Natural killer cell (primary cell): ENCODE measurements at regions not wholly inside any gene's neighbourhood (a gene's known extent, or its start where the extent isn't known, plus 50 kb on each side); places are given as distances from the start of the nearest gene placed in this dataset.

ENCODE experiments used
- ATAC-seq, 3 donors: fragments of 150-1000 bp in 2 of 3; fragments of 200-7000 bp in 1 of 3; cut with Tn5 transposase; 1 replicate in 1 of 3; 2 replicates in 2 of 3; pipeline ENCODE4 v1.10.0; 2021; ENCODE audit warnings: mild to moderate bottlenecking in 2 of 3, moderate library complexity in 2 of 3
- DNase-seq, 2 donors: peaks; one replicate each; pipeline versions ENCODE4 v3.0.0 to v3.0.0-alpha.2; 2013 to 2021; ENCODE audit warnings: mixed read lengths in 1 of 2
- H3K27ac ChIP-seq: one replicate; pipeline ENCODE4 v1.5.1; 2013; ENCODE audit warnings: mild to moderate bottlenecking, low read length
- H3K27me3 ChIP-seq: one replicate; pipeline ENCODE4 v1.6.1; 2013; ENCODE audit warnings: low read length; ENCODE audit not compliant: control insufficient read depth, insufficient read depth
- H3K36me3 ChIP-seq: one replicate; pipeline ENCODE4 v1.6.1; 2013; ENCODE audit warnings: low read length; ENCODE audit not compliant: control insufficient read depth, insufficient read depth
- H3K4me1 ChIP-seq: one replicate; pipeline ENCODE4 v1.6.1; 2013; ENCODE audit warnings: low read length; ENCODE audit not compliant: control insufficient read depth, insufficient read depth
- H3K4me3 ChIP-seq: one replicate; pipeline ENCODE4 v1.5.1; 2013; ENCODE audit warnings: low read length
- H3K9me3 ChIP-seq: one replicate; pipeline ENCODE4 v1.6.1; 2013; ENCODE audit warnings: low read length; ENCODE audit not compliant: control insufficient read depth, insufficient read depth
- H3K27ac Mint-ChIP-seq, 2 donors: one replicate each; pipeline ENCODE4 v1.8.0; 2022; ENCODE audit warnings: mild to moderate bottlenecking in 2 of 2, mixed read lengths in 2 of 2, moderate library complexity in 1 of 2
- H3K27me3 Mint-ChIP-seq, 2 donors: one replicate each; pipeline ENCODE4 v1.8.0; 2022; ENCODE audit warnings: low read depth in 2 of 2, mixed read lengths in 2 of 2
- H3K36me3 Mint-ChIP-seq: one replicate; pipeline ENCODE4 v1.8.0; 2022; ENCODE audit warnings: mixed read lengths
- H3K4me1 Mint-ChIP-seq, 2 donors: one replicate each; pipeline ENCODE4 v1.8.0; 2022; ENCODE audit warnings: mixed read lengths in 2 of 2
- H3K4me3 Mint-ChIP-seq: one replicate; pipeline ENCODE4 v1.8.0; 2022; ENCODE audit warnings: mild to moderate bottlenecking, moderate library complexity, mixed read lengths
- H3K9me3 Mint-ChIP-seq, 2 donors: one replicate each; pipeline ENCODE4 v1.8.0; 2022; ENCODE audit warnings: mixed read lengths in 2 of 2
- WGBS: methylation state at CpG from one replicate; pipeline ENCODE4 v1.1.7; 2013; ENCODE audit warnings: missing lambda C conversion rate; ENCODE audit not compliant: insufficient coverage; 5-methylcytosine and 5-hydroxymethylcytosine counted together
- intact Hi-C: fragments of 100-400 bp; cut with micrococcal nuclease; formaldehyde crosslinking; loops from one replicate; pipeline ENCODE4 v1.14.2; 2022
- TF ChIP-seq, protein P1 (sequence below): fragments of 200-600 bp; IDR thresholded peaks from one replicate; pipeline ENCODE4 v1.8.0; 2022; ENCODE audit warnings: antibody characterized with exemption

DNA sequence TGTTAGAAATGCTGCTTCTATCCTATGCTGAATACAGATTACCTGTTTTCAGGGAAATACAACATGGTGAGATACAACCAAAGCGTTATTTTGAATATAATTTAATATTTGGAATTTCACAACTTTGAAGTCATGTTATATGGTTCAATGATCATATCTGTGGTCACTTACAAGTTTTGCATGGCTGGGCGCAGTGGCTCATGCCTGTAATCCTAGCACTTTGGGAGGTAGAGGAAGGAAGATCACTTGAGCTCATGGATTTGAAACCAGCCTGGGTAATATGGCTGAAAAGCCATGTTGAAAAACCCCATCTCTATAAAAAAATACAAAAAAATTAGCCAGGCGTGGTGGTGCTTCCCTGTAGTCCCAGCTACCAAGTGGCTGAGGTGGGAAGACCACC is 57.9 kb downstream of the DOP1B start:
- no peaks in the 10 kb centered on the region for H3K4me1 ChIP-seq
- Mint-ChIP-seq H3K36me3 (peaks cover 26% of the 10 kb centered on the region), H3K27me3 (no peaks in the 10 kb centered on the region), H3K4me3 (no peak overlapping the region), H3K9me3 (no peaks in the 10 kb centered on the region), H3K27ac (no peak overlapping the region), H3K4me1 (peaks cover 0 to 6% of the 10 kb centered on the region in 2 donors)
- ATAC-seq (no peak), DNase-seq (no peak)
- H3K4me3 ChIP-seq, result no peak overlapping the region
- no peaks in the 10 kb centered on the region for H3K9me3 ChIP-seq
- H3K36me3 ChIP-seq, result peaks cover 49% of the 10 kb centered on the region
- intact Hi-C loops, result no loop called here
- no peak overlapping the region for H3K27ac ChIP-seq
- no peaks in the 10 kb centered on the region for H3K27me3 ChIP-seq
- TF ChIP-seq, protein P1, sequence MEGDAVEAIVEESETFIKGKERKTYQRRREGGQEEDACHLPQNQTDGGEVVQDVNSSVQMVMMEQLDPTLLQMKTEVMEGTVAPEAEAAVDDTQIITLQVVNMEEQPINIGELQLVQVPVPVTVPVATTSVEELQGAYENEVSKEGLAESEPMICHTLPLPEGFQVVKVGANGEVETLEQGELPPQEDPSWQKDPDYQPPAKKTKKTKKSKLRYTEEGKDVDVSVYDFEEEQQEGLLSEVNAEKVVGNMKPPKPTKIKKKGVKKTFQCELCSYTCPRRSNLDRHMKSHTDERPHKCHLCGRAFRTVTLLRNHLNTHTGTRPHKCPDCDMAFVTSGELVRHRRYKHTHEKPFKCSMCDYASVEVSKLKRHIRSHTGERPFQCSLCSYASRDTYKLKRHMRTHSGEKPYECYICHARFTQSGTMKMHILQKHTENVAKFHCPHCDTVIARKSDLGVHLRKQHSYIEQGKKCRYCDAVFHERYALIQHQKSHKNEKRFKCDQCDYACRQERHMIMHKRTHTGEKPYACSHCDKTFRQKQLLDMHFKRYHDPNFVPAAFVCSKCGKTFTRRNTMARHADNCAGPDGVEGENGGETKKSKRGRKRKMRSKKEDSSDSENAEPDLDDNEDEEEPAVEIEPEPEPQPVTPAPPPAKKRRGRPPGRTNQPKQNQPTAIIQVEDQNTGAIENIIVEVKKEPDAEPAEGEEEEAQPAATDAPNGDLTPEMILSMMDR, result no peak
- WGBS, result 97% methylated on average over 3 of the region's 3 CpGs

DNA sequence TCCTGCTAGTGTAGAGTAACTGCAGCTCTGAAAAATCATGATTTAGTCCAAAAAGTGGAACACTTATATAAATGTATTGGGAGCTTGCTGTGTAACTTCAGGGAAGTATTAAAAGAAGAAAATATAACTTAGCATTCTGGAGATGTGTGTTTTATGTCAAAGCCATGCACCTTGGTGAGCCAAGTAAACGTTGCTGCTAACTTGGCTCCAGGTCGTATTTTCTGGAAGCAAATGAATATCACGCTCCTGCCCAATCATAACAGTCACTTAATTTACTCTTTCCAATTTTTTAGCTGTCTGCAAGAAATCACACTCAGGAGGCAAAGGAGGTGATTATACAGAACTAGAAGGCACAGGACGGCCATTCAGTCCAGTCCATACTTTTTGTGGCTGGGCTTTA is 61.1 kb downstream of the DOP1B start:
- Histone ChIP-seq H3K9me3 (no peaks in the 10 kb centered on the region), H3K4me3 (no peak overlapping the region), H3K4me1 (no peaks in the 10 kb centered on the region), H3K27ac (no peak overlapping the region), H3K36me3 (peaks cover 52% of the 10 kb centered on the region), H3K27me3 (no peaks in the 10 kb centered on the region)
- intact Hi-C loops, result no loop called here
- no peak for ATAC-seq
- DNase-seq, result no peak
- H3K9me3 Mint-ChIP-seq, result no peaks in the 10 kb centered on the region
- TF ChIP-seq, protein P1, result no peak
- H3K36me3 Mint-ChIP-seq, result peaks cover 21% of the 10 kb centered on the region
- no peaks in the 10 kb centered on the region for H3K27me3 Mint-ChIP-seq
- no peak overlapping the region for H3K27ac Mint-ChIP-seq
- H3K4me3 Mint-ChIP-seq, result no peak overlapping the region
- no peaks in the 10 kb centered on the region for H3K4me1 Mint-ChIP-seq
- WGBS, result 97% methylated on average over 4 of the region's 4 CpGs

DNA sequence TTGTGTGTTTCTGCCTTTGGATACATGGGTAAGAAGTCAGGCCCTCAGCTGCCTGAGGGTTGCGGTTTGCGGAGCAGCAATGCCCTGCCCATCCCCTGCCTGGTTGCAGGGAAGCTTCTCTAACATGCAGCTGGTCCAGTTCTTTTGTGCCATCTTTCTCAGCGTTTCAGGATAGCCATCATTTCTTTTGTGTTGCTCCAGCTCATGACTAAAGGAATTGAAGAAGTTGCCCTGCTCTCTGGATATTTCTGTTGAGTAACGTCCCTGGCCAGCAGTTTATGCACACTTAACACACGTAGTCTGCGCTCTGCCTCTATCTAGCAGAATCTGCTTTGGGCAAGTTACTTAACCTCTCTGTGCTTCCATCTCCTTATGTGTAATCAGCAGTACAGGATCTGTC is 62.1 kb downstream of the DOP1B start:
- Mint-ChIP-seq H3K27ac (no peak overlapping the region), H3K4me3 (no peak overlapping the region), H3K27me3 (no peaks in the 10 kb centered on the region), H3K4me1 (no peaks in the 10 kb centered on the region), H3K36me3 (peaks cover 21% of the 10 kb centered on the region), H3K9me3 (no peaks in the 10 kb centered on the region)
- DNase-seq (no peak), ATAC-seq (no peak)
- no peak overlapping the region for H3K4me3 ChIP-seq
- WGBS, result 97% methylated on average over 6 of the region's 6 CpGs
- H3K27me3 ChIP-seq, result no peaks in the 10 kb centered on the region
- TF ChIP-seq, protein P1, result no peak
- H3K9me3 ChIP-seq, result no peaks in the 10 kb centered on the region
- intact Hi-C loops, result no loop called here
- peaks cover 55% of the 10 kb centered on the region for H3K36me3 ChIP-seq
- H3K27ac ChIP-seq, result no peak overlapping the region
- H3K4me1 ChIP-seq, result no peaks in the 10 kb centered on the region

DNA sequence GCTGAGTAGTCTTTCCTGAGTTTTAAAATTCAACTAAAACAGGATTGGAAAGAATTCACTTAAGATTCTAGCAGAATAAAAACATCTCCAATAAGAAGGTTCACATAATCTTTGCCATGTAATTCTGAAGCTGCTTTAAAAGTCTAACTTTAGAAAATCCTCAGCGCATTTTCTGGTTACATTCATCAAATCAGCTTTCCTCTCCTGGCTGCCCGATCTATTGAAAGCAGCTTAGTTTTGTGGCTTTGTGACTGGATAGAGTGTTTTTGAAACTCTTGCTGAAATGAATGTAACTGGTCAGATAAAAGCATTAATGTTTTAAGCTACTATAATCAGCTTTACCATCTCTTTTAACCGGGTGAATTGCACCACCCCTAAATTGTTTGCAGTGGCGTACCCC is 66.8 kb downstream of the DOP1B start:
- TF ChIP-seq, protein P1, result no peak
- H3K27ac Mint-ChIP-seq, result no peak overlapping the region
- H3K9me3 Mint-ChIP-seq, result no peaks in the 10 kb centered on the region
- no peak for ATAC-seq
- no peak overlapping the region for H3K4me3 Mint-ChIP-seq
- Histone ChIP-seq H3K27me3 (no peaks in the 10 kb centered on the region), H3K4me1 (no peaks in the 10 kb centered on the region), H3K36me3 (peaks cover 49% of the 10 kb centered on the region), H3K9me3 (no peaks in the 10 kb centered on the region), H3K4me3 (no peak overlapping the region), H3K27ac (no peak overlapping the region)
- no peaks in the 10 kb centered on the region for H3K4me1 Mint-ChIP-seq
- no peak for DNase-seq
- WGBS, result 97% methylated on average over 4 of the region's 4 CpGs
- peaks cover 9% of the 10 kb centered on the region for H3K36me3 Mint-ChIP-seq
- intact Hi-C loops, result no loop called here
- no peaks in the 10 kb centered on the region for H3K27me3 Mint-ChIP-seq
